Mammary epithelial cell (primary cell): ENCODE measurements at regions not wholly inside any gene's neighbourhood (a gene's known extent, or its start where the extent isn't known, plus 50 kb on each side); places are given as distances from the start of the nearest gene placed in this dataset.

ENCODE experiments used
- EZH2 ChIP-seq: IDR thresholded peaks from 2 replicates; pipeline ENCODE4 v1.6.1; 2012; ENCODE audit warnings: low read length, inconsistent platforms, borderline replicate concordance
- TF ChIP-seq, protein P1 (sequence below), 2 donors: IDR thresholded peaks in 1 of 2; conservative IDR thresholded peaks in 1 of 2; 2 replicates each; pipeline ENCODE4 v1.5.1; 2011 to 2012; ENCODE audit warnings: inconsistent platforms in 2 of 2, low read length in 2 of 2, mild to moderate bottlenecking in 2 of 2, control low read depth in 1 of 2, low read depth in 1 of 2; ENCODE audit not compliant: insufficient read depth in 1 of 2; ENCODE audit errors: extremely low read depth in 1 of 2

DNA sequence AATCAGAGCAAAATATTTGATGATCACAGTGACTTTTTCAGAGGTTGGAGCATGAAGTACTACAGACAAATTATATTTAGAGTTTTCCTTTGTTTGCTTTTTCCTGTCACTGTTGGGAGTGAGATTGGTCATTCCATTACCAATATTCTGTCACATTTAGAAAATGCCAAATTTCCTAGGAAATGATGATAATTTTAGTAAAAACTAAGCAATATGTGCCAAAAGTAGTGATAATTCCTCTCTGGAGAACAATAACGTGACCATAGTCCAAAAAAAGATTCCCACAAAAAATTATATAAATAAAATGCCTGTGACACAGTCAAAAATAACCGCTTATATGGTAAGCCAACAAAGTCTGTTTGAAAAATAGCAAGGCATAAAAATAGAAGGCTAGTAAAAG lies 2719.4 kb downstream of the PCDH9 start:
- TF ChIP-seq, protein P1, sequence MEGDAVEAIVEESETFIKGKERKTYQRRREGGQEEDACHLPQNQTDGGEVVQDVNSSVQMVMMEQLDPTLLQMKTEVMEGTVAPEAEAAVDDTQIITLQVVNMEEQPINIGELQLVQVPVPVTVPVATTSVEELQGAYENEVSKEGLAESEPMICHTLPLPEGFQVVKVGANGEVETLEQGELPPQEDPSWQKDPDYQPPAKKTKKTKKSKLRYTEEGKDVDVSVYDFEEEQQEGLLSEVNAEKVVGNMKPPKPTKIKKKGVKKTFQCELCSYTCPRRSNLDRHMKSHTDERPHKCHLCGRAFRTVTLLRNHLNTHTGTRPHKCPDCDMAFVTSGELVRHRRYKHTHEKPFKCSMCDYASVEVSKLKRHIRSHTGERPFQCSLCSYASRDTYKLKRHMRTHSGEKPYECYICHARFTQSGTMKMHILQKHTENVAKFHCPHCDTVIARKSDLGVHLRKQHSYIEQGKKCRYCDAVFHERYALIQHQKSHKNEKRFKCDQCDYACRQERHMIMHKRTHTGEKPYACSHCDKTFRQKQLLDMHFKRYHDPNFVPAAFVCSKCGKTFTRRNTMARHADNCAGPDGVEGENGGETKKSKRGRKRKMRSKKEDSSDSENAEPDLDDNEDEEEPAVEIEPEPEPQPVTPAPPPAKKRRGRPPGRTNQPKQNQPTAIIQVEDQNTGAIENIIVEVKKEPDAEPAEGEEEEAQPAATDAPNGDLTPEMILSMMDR (conservative IDR thresholded peaks at IDR 0.05 in 1 of 2, IDR thresholded peaks at IDR 0.05 in 1 of 2; ENCODE audit: extremely low read depth in 1 of 2, insufficient read depth in 1 of 2, low read depth in 1 of 2, low read length in 2 of 2), result no peak
- no peak for TF ChIP-seq EZH2
